ENCODE measurements at regions not wholly inside any gene's neighbourhood (a gene's known extent, or its start where the extent isn't known, plus 50 kb on each side); places are given as distances from the start of the nearest gene placed in this dataset.
A peak's percentile ranks its signal among the peaks of the same experiment; 100 is the strongest.
"Not testable (repeated sequence)": the region's sequence is repeated elsewhere in the genome, so short reads cannot be mapped to it uniquely, and the experiment has no call there.

DNA sequence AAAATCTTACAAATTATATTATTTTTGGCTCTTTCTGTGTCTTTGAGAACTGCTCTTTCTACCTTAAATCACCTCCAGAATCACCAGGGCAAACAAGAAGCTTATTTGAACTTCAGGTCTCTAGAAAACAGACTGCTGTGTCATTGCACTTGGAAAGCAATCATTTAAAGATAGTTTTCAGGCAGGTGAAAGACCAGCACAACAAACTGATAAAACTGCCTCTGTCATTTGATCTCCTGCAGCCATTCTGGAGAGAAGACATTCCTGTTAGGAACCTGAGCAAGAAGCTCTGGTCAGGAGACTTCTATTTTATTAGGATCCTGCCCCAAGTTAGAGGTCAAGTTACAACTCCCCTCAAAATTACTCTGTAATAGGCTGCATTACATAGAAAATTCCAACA lies 50.7 kb upstream of the AP4E1 start:
- no peak for DNase-seq
- no peak for ATAC-seq
- intact Hi-C loops (cut with DNase I), result no loop called here

- ATAC-seq, result no peak
- DNase-seq, result no peak
- intact Hi-C loops (cut with DNase I), result no loop called here
These were observed 53.6 kb upstream of the AP4E1 start for GRCh38 chr15:50854601-50855490.

DNA sequence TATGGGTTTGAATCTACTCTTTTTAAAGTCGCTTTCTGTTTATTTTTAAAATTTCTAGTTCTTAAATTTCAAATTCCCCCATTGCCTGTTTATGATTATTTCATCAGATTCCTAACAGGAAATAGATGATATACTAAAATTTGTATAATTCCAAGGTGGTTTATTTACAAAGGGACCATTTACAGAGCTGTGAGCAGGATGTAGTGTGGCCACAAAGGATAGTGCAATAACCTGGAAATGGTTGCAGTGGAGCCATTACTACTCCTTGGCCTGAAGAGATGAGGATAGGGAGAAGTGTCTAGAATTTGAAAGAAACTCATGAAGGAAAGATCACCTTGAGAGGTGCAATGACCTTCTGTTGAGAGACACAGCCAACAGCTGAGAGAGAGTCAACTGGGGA lies 58.5 kb upstream of the AP4E1 start:
- ATAC-seq, result no peak
- intact Hi-C loops (cut with DNase I), result no loop called here

GRCh38 chr15:50848349-50848748 lies 60.1 kb upstream of the AP4E1 start:
- ATAC-seq, result no peak
- DNase-seq, result no peak
- intact Hi-C loops (cut with DNase I), result no loop called here

More for the DNA sequence above, 58.5 kb upstream of the AP4E1 start:
- no peak for DNase-seq

- not testable (repeated sequence) for ATAC-seq, DNase-seq
These were observed 63.3 kb upstream of the AP4E1 start for GRCh38 chr15:50845181-50845580.

GRCh38 chr15:50840520-50840919 lies 68.0 kb upstream of the AP4E1 start:
- intact Hi-C loops (cut with DNase I), result no loop called here
- DNase-seq, result no peak
- ATAC-seq, result no peak

More at GRCh38 chr15:50845181-50845580, 63.3 kb upstream of the AP4E1 start:
- intact Hi-C loops (cut with DNase I), result not testable (repeated sequence)

DNA sequence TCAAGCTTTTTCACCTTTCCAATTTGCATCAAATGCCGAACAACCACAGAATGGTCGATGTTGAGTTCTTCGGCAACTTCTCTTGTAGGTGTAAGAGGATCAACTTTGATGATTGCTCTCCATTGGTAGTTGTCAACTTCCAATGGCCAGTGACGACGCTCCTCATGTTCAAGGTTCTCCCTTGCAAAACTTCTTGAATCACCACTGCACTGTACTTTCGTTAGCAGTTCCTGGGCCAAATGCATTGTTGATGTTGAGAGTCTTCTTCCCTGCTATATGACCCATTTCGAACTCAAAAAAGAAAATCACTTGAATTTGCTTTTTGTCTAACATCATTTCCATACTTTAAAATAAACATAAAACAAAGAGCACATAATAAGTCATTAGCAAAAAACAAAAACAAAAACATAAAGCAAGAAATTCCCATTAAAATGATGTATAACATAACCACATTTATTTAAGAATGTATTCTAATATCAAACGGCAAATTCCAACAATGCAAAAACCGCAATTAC lies 71.2 kb upstream of the AP4E1 start:
- ATAC-seq, result no peak
- intact Hi-C loops (cut with DNase I), result no loop called here

GRCh38 chr15:50830477-50831354 lies 65.2 kb upstream of the SPPL2A start:
- ATAC-seq (no peak), DNase-seq (no peak)
- intact Hi-C loops (cut with DNase I), result no loop called here

More for the DNA sequence above, 71.2 kb upstream of the AP4E1 start:
- no peak for DNase-seq

DNA sequence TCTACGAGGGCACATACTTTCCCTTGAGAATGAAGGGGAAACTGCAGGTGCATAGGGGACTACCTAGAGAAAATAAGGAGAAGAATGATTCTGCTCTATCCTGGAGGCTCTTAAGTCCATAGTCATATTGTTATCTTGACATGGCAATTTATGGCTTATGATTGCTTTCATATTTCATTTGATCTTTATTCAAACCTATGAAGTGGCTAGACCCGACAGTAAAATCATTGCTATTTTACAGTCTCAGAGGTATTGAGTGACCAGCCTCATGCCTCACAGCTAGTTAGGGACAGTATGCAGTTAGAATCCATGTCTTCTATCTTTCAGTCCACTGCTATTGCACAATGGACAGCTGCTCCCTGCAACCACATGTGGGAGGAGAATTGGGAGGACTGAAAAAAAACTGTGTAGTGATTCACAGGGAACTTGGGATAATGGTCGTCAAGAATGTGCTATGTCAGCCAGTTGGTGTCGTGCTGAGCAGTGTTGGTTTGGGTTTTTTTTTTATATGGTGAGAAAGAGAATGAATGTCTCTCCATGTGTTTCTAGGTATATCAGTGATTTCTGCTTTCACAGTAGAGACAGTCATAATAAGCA lies 63.2 kb upstream of the SPPL2A start:
- ATAC-seq, result peak; percentile 73 to 95

DNA sequence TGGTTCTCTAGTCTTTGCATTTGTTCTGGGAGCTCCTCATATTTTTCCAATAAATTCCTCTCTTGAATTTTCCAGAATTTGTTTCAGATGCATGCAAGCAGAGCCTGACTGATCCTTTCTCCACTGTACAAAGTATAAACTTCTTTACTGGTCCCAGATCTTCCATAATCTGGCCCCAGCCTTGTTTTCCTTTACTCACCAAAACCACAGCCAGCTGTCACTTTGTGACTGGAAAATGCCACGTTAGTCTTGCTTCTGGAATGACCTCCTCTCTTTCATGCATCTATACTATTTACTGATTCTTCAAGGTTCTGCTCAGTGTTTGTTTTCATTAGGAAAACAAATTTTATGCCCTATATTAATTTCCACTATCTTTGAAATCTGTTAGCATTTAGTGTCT lies 60.4 kb upstream of the SPPL2A start:
- DNase-seq (no peak), ATAC-seq (no peak)
- intact Hi-C loops (cut with DNase I), result no loop called here

More for the DNA sequence above, 63.2 kb upstream of the SPPL2A start:
- DNase-seq, result peak; percentile 26
- intact Hi-C loops (cut with DNase I), result no loop called here

DNA sequence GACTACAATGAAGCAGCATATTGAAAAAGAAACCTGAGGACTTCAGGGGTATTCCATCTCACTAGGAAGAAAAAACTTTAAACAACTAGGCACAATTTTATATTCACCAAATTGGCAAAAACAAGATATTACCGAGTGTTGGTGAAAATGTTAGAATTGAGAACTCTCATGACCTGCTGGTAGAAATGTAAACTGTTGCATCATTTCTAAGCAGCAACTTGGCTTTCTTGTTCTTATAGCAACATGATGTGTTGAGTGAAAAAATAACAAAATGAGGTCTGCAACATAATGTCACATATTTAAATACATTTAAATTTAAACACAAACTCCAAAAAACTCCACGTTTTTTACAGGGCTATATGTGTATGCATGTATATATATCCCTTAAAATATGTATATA lies 59.0 kb upstream of the SPPL2A start:
- no peak for ATAC-seq

GRCh38 chr15:50823281-50823680 lies 57.8 kb upstream of the SPPL2A start:
- intact Hi-C loops (cut with DNase I), result no loop called here
- DNase-seq, result no peak
- ATAC-seq, result no peak

More for the DNA sequence above, 59.0 kb upstream of the SPPL2A start:
- no peak for DNase-seq
- intact Hi-C loops (cut with DNase I), result no loop called here

DNA sequence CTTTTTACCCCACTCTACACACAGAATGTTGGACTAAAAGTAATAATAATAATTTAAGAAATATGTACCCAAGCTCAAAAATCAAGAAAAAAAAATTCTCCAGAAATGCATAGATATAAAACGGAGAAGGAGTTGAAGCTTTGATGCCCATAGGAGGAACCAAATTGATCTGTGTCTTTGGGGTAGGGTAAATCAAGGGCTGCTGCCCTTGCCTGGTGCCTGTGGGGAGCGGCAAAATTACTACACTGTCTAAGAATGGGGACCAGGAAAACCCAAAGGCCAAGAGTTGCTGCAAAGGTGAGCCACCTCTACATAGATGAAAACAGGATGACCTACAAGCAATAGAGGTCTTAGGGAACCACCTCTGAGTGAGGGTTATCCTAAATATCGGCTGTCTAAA lies 56.0 kb upstream of the SPPL2A start:
- no peak for DNase-seq
- no peak for ATAC-seq
- intact Hi-C loops (cut with DNase I), result no loop called here

DNA sequence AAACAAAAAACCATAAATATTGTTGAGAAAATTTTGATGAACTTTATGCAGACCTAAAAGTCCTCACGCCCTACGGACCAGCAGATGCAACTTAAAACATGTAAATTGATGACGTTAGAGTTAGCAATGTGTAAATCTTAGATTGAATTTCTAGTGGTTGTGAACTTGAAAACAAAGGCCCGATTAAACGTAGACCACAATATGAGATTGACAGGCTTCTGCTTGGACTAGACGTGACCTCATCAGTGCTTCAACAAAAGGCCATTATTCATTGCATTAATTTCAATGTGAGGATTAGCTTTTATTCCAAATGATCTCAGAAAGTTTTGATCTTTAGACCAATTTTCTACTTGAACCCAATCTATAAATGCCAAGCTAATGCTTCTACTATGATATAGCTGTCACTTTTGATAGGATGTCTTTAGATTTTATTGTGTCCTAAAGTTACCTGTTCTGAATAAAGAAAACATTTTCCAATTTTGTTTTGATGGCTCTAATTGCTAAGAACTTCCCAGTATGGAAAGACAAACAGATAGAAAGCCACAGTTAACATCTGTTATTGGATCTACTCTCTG lies 55.4 kb upstream of the SPPL2A start:
- no peak for DNase-seq
- intact Hi-C loops (cut with DNase I), result no loop called here
- ATAC-seq, result no peak

GRCh38 chr15:50819344-50819743 lies 53.8 kb upstream of the SPPL2A start:
- intact Hi-C loops (cut with DNase I), result no loop called here
- DNase-seq (no peak), ATAC-seq (no peak)

DNA sequence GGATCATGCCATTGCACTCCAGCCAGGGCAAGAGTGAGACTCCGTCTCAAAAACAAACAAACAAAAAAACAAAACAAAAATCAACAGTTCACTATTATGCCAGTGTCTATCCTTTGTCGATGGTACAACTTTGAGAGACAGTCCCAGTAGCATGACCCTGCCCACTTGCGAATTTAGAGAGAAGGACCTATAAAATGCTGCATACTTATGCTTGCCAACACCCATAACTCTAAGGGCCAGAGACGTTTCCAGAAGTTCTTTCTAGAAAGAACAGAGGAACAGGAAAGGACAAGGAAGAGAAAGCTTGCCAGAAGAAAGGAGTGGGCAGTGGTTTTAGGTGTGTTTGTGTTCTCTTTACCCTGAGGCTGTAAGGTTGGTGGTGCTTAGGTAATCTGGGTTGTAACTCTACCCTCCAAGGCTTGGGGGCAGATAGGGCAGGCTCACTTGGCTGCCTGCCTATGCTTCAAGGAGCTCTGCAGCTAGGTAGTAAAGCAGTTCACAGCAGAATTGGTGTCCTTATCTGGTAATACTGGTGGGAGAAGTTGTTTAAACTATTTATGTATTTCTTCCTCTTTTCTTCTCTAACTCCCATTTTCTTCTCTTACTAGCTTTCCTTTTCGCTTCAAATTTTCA lies 50.6 kb upstream of the SPPL2A start:
- DNase-seq (no peak), ATAC-seq (peak in 1 of 2 donors; percentile 43)
- intact Hi-C loops (cut with DNase I), result no loop called here
